GM23338 (cell line): ENCODE measurements at regions not wholly inside any gene's neighbourhood (a gene's known extent, or its start where the extent isn't known, plus 50 kb on each side); places are given as distances from the start of the nearest gene placed in this dataset.

ENCODE experiments used
- CTCF ChIP-seq, 2 experiments: fragments of 200-600 bp in 1 of 2; sonication (generic) in 1 of 2; conservative IDR thresholded peaks; 2 replicates each; pipeline versions ENCODE4 v1.5.1 to v1.6.1; 2016 to 2017; ENCODE audit warnings: antibody characterized with exemption in 2 of 2, low read depth in 2 of 2, mild to moderate bottlenecking in 2 of 2, moderate library complexity in 1 of 2
- ETS1 ChIP-seq: IDR thresholded peaks from 2 replicates; pipeline ENCODE4 v1.6.1; 2016; ENCODE audit warnings: antibody characterized with exemption
- EZH2 ChIP-seq: fragments of 200-600 bp; sonication (generic); IDR thresholded peaks from one replicate; pipeline ENCODE4 v1.8.0; 2017; ENCODE audit warnings: antibody characterized with exemption, mild to moderate bottlenecking, low read depth; ENCODE audit not compliant: unreplicated experiment
- EZH2phosphoT487 ChIP-seq: fragments of 200-600 bp; sonication (generic); IDR thresholded peaks from one replicate; pipeline ENCODE4 v1.8.1; 2018; ENCODE audit warnings: antibody characterized with exemption; ENCODE audit not compliant: unreplicated experiment
- NANOG ChIP-seq: IDR thresholded peaks from 2 replicates; pipeline ENCODE4 v1.6.1; 2016; ENCODE audit warnings: antibody characterized with exemption, borderline replicate concordance
- POLR2AphosphoS5 ChIP-seq: IDR thresholded peaks from 2 replicates; pipeline ENCODE4 v1.6.1; 2016; ENCODE audit warnings: antibody characterized with exemption, low read depth
- STAT1 ChIP-seq: IDR thresholded peaks from one replicate; pipeline ENCODE4 v1.6.1; 2016; ENCODE audit warnings: antibody characterized with exemption; ENCODE audit not compliant: unreplicated experiment
- TF ChIP-seq, protein P1 (sequence below): IDR thresholded peaks from one replicate; pipeline ENCODE4 v1.6.1; 2018; ENCODE audit warnings: antibody characterized with exemption; ENCODE audit not compliant: unreplicated experiment

DNA sequence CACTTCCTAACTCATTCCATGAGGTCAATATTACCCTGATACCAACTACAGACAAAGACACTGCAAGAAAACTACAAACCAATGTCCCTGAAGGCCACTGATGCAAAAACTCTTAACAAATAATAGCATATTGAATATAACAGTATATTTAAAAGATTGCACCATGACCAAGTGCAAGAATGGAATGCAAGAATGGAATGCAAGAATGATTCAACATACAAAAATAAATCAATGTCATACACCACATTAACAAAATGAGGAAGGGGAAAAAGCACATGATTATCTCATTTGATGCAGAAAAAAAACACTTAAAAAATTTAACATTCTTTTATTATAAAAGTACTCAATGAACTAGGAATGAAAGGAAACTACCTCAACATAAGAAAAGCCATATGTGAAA lies 463.1 kb upstream of the NECTIN3 start:
- TF ChIP-seq CTCF (conservative IDR thresholded peaks at IDR 0.05; ENCODE audit: low read depth in 2 of 2) = no peak
- no peak for TF ChIP-seq EZH2
- TF ChIP-seq POLR2AphosphoS5 = no peak
- TF ChIP-seq, protein P1, sequence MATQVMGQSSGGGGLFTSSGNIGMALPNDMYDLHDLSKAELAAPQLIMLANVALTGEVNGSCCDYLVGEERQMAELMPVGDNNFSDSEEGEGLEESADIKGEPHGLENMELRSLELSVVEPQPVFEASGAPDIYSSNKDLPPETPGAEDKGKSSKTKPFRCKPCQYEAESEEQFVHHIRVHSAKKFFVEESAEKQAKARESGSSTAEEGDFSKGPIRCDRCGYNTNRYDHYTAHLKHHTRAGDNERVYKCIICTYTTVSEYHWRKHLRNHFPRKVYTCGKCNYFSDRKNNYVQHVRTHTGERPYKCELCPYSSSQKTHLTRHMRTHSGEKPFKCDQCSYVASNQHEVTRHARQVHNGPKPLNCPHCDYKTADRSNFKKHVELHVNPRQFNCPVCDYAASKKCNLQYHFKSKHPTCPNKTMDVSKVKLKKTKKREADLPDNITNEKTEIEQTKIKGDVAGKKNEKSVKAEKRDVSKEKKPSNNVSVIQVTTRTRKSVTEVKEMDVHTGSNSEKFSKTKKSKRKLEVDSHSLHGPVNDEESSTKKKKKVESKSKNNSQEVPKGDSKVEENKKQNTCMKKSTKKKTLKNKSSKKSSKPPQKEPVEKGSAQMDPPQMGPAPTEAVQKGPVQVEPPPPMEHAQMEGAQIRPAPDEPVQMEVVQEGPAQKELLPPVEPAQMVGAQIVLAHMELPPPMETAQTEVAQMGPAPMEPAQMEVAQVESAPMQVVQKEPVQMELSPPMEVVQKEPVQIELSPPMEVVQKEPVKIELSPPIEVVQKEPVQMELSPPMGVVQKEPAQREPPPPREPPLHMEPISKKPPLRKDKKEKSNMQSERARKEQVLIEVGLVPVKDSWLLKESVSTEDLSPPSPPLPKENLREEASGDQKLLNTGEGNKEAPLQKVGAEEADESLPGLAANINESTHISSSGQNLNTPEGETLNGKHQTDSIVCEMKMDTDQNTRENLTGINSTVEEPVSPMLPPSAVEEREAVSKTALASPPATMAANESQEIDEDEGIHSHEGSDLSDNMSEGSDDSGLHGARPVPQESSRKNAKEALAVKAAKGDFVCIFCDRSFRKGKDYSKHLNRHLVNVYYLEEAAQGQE = no peak
- TF ChIP-seq ETS1 = no peak
- TF ChIP-seq EZH2phosphoT487 = no peak
- TF ChIP-seq STAT1 = no peak
- no peak for TF ChIP-seq NANOG
